Gastrocnemius medialis (tissue), 4 donors: ENCODE measurements at regions not wholly inside any gene's neighbourhood (a gene's known extent, or its start where the extent isn't known, plus 50 kb on each side); places are given as distances from the start of the nearest gene placed in this dataset.

Source experiments
- CTCF ChIP-seq, 5 experiments: fragments of 450-650 bp in 3 of 5; fragments of 200-600 bp in 2 of 5; sonication (generic) in 2 of 5; IDR thresholded peaks in 4 of 5; conservative IDR thresholded peaks in 1 of 5; 1 replicate in 4 of 5; 2 replicates in 1 of 5; pipeline ENCODE4 v1.5.1; 2016 to 2019; ENCODE audit warnings: antibody characterized with exemption in 5 of 5, mild to moderate bottlenecking in 3 of 5, moderate library complexity in 3 of 5
- POLR2A ChIP-seq, 2 donors: fragments of 450-650 bp; IDR thresholded peaks; one replicate each; pipeline ENCODE4 v1.6.1; 2017; ENCODE audit warnings: antibody characterized with exemption in 2 of 2, mild to moderate bottlenecking in 2 of 2, moderate library complexity in 2 of 2

GRCh38 chr14:26863736-26864135 is 265.9 kb upstream of the NOVA1 start:
- TF ChIP-seq POLR2A (IDR thresholded peaks at IDR 0.05) (no peak), CTCF (IDR thresholded peaks at IDR 0.05 in 4 of 5, conservative IDR thresholded peaks at IDR 0.05 in 1 of 5) (no peak)
